ENCODE measurements at regions not wholly inside any gene's neighbourhood (a gene's known extent, or its start where the extent isn't known, plus 50 kb on each side); places are given as distances from the start of the nearest gene placed in this dataset.
A peak's percentile ranks its signal among the peaks of the same experiment; 100 is the strongest.

- no peak for DNase-seq (ENCODE audit: low read depth)
Measured at GRCh38 chr12:67147030-67147429, 122.1 kb upstream of the CAND1 start.

- no peak for DNase-seq (ENCODE audit: low read depth)
Measured at GRCh38 chr12:67147447-67147846, 121.7 kb upstream of the CAND1 start.

- DNase-seq (ENCODE audit: low read depth), result no peak
Measured at GRCh38 chr12:67148265-67148664, 120.9 kb upstream of the CAND1 start.

DNA sequence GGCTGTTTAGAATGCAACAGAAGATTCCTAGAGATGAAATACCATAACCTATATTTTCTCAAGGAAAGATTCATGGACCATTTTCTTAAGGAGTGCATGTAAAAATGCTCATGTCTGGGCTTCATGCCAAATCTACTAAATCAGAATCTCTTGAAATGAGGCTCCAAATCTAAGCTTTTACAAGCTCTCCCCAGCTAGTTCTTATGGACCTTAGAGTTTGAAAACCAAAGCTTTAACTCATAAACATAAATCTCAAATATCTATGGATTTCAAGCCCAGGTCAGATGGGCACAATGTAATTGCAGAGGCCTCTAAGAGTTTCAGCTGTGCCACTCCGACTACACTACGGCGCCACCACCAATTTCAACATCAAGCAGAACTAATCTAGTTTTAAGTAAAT is 117.3 kb upstream of the CAND1 start:
- no peak for DNase-seq (ENCODE audit: low read depth)

DNA sequence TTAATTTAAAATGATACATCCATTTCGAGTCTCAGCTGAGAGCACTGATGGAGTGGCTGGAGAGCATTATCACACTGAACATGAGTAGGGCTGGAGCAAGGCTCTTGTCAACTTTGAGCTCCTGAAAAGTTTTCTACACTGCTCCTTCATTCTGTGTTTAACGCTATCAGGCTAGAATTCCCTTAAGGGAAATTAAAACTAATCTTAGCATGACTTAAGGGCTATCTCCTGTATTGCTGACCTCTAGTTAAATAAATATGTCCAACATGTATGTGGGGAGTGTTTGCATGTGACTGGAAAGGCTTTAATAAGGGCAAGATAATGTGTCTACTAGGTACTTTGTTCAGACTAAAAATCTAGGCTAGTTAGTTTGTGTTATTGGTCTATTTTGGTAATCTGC is 116.7 kb upstream of the CAND1 start:
- no peak for DNase-seq (ENCODE audit: low read depth)

- no peak for DNase-seq (ENCODE audit: low read depth)
Measured at GRCh38 chr12:67154901-67155300, 114.3 kb upstream of the CAND1 start.

DNA sequence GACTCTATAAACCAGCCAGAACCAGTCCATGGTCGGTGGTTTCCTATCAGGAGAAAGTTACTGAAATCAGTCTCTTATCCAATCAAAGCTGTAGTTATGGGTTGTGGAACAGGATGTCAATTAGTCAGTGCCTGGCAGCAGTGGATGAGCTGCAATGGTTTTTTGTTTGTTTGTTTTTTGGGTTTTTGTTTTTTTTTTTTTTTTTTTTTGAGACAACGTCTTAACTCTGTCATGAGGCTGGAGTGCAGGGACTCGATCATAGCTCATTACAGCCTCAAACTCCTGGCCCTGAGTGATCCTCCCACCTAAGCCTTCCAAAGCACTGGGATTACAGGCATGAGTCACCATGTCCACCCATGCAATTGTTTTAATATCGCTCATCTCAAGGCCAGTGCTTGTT is 113.3 kb upstream of the CAND1 start:
- DNase-seq (ENCODE audit: low read depth), result peak; percentile 43

DNA sequence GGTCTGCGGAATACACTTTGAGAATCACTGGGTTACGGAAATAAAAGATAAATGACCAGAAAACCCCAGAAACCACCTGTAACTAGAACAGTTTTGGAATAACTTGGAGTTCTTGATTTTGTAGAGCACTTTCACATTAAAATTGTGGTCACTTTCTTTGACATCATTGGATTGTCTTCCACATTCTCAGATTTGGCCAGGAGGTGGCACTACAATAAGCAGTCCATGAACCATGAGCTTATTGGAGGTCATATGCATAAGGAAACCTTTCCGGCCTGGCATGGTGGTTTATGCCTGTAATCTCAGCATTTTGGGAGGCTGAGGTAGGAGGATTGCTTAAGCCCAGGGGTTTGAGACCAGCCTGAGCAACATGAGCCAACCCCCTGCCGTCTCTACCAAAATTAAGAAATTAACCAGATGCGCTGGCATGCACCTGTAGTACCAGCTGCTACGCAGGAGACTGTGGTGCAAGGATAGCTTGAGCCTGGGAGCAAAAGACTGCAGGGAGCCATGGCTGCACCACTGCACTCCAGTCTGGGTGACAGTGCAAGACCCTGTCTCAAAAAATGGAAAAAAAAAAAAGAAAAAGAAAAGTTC is 107.7 kb upstream of the CAND1 start:
- peak; percentile 48 for DNase-seq (ENCODE audit: low read depth)

DNA sequence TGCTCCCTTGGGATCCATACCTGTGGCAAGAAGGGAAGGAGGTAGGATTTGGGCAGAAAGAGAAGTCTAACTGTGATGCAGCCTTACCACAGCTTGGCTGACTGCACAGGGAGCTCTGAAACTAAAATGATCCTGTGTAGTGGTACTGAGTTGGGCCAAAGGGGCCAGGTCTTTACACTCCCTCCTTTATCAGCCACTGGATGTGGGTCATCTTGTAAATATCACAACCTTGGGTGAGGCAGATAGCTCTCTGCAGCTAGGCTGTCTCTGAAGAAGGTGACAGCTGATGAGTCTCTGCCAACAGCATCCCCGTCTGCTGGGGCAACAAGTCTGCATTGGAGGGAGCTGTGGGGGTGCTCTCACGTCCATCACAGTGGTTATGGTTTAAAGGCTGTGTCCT is 95.9 kb upstream of the CAND1 start:
- no peak for DNase-seq (ENCODE audit: low read depth)

DNA sequence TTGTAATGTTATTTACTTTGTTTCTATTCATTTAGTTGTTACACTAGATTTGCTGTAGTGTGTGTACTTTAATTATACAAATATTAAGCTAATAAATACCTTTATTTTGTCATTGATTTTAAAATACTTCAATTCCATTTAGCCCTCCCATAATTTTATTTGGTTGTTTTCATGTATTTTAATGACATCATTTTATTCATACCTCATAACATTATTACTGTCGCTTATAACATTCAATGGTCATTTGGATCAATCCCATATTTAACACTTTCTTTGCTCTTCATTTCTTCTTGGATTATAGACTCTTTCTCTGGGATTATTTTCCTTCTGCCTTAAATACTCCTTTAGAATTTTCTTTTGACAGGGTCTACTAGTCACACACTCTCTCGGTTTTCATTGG is 86.6 kb upstream of the CAND1 start:
- DNase-seq (ENCODE audit: low read depth), result no peak

DNA sequence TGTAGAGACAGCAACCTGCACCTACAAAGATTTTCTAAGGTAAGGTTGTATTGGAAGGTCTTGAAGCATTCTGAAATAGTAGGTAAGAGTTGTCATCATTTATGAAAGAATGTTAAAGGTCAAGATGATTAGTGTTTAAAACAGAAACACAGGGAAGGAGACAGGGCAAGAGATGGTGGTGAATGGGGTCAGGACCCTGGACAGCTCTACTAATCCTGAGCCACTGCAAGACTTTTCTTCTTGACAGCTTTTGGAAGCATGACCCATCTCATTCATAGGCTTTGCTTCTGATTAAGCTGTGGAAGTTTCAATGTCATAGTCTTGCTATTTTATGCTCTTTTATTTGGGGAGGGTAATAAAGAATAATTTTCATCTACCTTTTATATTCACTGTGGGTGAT is 75.5 kb upstream of the CAND1 start:
- DNase-seq (ENCODE audit: low read depth), result peak; percentile 41

DNA sequence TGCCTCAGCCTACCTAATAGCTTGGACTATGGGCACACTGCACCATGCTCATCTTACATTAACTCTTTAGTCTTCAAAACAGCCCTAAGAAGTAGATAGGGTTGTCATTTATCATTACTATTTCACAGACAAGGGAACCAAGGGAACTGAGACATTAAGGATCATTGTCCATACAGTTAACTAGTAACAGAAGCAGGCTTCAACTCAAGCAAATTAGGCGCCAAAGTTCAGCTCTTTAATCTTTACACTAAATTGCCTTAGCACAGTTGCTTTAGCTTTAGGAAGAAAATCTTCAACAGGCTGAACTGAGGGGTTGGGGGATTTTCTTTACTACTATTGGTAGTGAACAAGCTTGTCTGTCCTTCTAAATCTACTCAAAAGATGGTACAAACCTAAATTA is 68.8 kb upstream of the CAND1 start:
- DNase-seq (ENCODE audit: low read depth), result no peak

- DNase-seq (ENCODE audit: low read depth), result no peak
Measured at GRCh38 chr12:67202011-67202677, 67.0 kb upstream of the CAND1 start.

- DNase-seq (ENCODE audit: low read depth), result no peak
Measured at GRCh38 chr12:67202678-67203012, 66.5 kb upstream of the CAND1 start.

- no peak for DNase-seq (ENCODE audit: low read depth)
Measured at GRCh38 chr12:67208281-67209067, 60.7 kb upstream of the CAND1 start.

GRCh38 chr12:67211029-67211428 is 58.1 kb upstream of the CAND1 start:
- no peak for DNase-seq (ENCODE audit: low read depth)

DNA sequence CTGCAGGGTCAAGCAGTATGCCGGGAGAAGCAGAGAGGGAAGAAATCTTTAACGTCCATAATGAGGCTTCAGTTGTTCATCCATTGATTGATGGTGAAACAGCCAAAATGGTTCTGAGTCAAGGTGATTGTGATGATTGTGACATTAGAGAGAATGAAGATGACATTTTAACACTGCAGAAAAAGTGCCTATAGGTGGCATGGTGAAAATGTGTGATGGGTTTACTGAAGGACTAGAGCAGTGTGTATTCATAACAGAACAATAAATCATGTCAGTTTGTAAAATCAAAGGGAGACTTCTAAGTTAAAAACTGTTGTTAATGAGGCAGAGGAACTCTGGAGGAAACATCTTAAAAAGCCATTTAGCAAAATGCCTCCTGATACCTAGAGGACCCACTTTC is 57.7 kb upstream of the CAND1 start:
- DNase-seq (ENCODE audit: low read depth), result no peak

DNA sequence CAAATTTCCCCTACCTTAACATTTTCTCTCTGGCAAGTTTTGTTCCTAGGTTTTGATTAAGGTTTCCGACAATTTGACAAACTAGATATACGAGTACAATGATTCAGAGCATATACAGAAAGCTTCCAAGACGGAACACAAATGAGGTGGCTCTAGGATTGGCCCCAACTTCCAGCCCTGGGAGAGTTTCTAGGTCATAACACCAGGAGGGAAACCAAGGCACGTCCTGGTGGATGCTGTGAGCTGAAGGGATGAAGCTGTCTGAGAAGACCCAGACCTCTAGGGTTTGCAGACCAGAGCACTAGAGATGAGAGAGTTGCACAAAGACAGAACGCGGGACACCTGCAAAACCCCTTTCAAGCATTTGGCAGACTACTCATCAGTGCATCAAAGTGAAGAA is 51.5 kb upstream of the CAND1 start:
- no peak for DNase-seq (ENCODE audit: low read depth)

Data from ELR (cell line).